MM.1S (cell line): ENCODE measurements at regions not wholly inside any gene's neighbourhood (a gene's known extent, or its start where the extent isn't known, plus 50 kb on each side); places are given as distances from the start of the nearest gene placed in this dataset.

Experiments used
- EZH2 ChIP-seq: fragments of 300-600 bp; sonication (generic); optimal IDR thresholded peaks from 2 replicates; pipeline ENCODE3; 2017; ENCODE audit warnings: low read depth, mild to moderate bottlenecking, antibody characterized with exemption, low read length, mixed read lengths
- EZH2phosphoT487 ChIP-seq: fragments of 300-600 bp; sonication (generic); IDR thresholded peaks from 2 replicates; pipeline ENCODE4 v1.6.1; 2018; ENCODE audit warnings: antibody characterized with exemption, low read length
- TF ChIP-seq, protein P1 (sequence below): fragments of 300-600 bp; sonication (generic); IDR thresholded peaks from 2 replicates; pipeline ENCODE4 v1.5.1; 2016; ENCODE audit warnings: antibody characterized with exemption, low read length, mixed read lengths

DNA sequence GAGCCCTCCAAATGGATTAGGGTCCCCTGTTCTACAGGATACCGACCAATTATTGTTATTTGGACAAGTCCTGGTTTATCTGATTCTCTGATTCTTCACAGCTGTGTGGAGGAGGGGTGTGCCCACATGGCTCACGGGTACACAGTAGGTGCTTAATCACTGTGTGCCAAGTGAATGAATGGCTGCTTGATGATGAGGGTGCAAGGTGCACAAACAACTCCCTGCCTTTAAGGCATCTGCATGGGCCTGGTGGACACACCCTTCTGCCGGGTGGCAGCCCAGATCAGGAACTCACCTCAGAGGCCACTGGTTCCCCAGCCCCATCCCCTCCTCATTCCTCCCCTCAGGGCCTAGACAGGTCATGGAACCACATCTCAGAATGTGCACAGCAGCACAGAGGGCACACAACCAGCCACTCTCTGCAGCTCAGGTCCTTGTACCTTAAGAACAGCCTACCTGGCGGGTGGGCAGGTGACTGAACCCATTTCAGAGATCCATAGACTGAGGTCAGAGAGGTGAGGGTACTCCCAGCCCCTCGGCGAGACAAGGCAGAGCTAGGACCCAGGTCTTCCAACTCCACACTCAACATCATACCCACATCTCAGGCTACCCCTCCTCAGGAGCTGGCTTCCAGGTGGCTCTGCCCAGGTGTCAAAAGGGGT, 50.3 kb downstream of the SHANK2 start:
- no peak for TF ChIP-seq EZH2
- TF ChIP-seq, protein P1, sequence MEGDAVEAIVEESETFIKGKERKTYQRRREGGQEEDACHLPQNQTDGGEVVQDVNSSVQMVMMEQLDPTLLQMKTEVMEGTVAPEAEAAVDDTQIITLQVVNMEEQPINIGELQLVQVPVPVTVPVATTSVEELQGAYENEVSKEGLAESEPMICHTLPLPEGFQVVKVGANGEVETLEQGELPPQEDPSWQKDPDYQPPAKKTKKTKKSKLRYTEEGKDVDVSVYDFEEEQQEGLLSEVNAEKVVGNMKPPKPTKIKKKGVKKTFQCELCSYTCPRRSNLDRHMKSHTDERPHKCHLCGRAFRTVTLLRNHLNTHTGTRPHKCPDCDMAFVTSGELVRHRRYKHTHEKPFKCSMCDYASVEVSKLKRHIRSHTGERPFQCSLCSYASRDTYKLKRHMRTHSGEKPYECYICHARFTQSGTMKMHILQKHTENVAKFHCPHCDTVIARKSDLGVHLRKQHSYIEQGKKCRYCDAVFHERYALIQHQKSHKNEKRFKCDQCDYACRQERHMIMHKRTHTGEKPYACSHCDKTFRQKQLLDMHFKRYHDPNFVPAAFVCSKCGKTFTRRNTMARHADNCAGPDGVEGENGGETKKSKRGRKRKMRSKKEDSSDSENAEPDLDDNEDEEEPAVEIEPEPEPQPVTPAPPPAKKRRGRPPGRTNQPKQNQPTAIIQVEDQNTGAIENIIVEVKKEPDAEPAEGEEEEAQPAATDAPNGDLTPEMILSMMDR, result no peak
- no peak for TF ChIP-seq EZH2phosphoT487
